COLO668 (cell line): ENCODE measurements at regions not wholly inside any gene's neighbourhood (a gene's known extent, or its start where the extent isn't known, plus 50 kb on each side); places are given as distances from the start of the nearest gene placed in this dataset.

Experiments
- DNase-seq: peaks from one replicate; lab custom pipeline; 2025; ENCODE audit not compliant: unreplicated experiment; lab: John Stamatoyannopoulos, UW

- DNase-seq, result no peak
Measured at GRCh38 chr1:185373813-185374529, 56.9 kb upstream of the IVNS1ABP start.

GRCh38 chr1:185369786-185370185 is 52.7 kb upstream of the IVNS1ABP start:
- no peak for DNase-seq

GRCh38 chr1:185368913-185369491 is 52.0 kb upstream of the IVNS1ABP start:
- DNase-seq, result no peak

GRCh38 chr1:185368313-185368855 is 51.3 kb upstream of the IVNS1ABP start:
- DNase-seq, result no peak

GRCh38 chr1:185367218-185367617 is 50.2 kb upstream of the IVNS1ABP start:
- DNase-seq, result no peak
